Esophagus squamous epithelium (tissue), 5 donors: ENCODE measurements at regions not wholly inside any gene's neighbourhood (a gene's known extent, or its start where the extent isn't known, plus 50 kb on each side); places are given as distances from the start of the nearest gene placed in this dataset.

Experiments
- DNase-seq: peaks from one replicate; lab custom pipeline; 2025; lab: John Stamatoyannopoulos, UW
- H3K27ac ChIP-seq, 4 donors: fragments of 200-600 bp; sonication (generic); one replicate each; pipeline ENCODE4 v1.5.1; 2016 to 2019; ENCODE audit warnings: mild to moderate bottlenecking in 1 of 4
- H3K27me3 ChIP-seq, 4 donors: fragments of 200-600 bp; sonication (generic); 1 replicate in 3 of 4; 2 replicates in 1 of 4; pipeline versions ENCODE4 v1.5.1 to v1.6.0; 2017 to 2021; ENCODE audit warnings: antibody characterized with exemption in 1 of 4
- H3K36me3 ChIP-seq, 3 donors: fragments of 200-600 bp; sonication (generic); one replicate each; pipeline ENCODE4 v1.5.1; 2016 to 2019
- H3K4me1 ChIP-seq, 3 donors: fragments of 200-600 bp; sonication (generic); one replicate each; pipeline ENCODE4 v1.5.1; 2017 to 2019
- H3K4me3 ChIP-seq, 4 donors: fragments of 200-600 bp; sonication (generic); 1 replicate in 3 of 4; 2 replicates in 1 of 4; pipeline ENCODE4 v1.5.1; 2016 to 2019; ENCODE audit warnings: mild to moderate bottlenecking in 2 of 4, moderate library complexity in 1 of 4
- H3K9me3 ChIP-seq, 3 donors: fragments of 200-600 bp; sonication (generic); one replicate each; pipeline ENCODE4 v1.5.1; 2016 to 2019
- POLR2A ChIP-seq, 4 donors: fragments of 450-650 bp; IDR thresholded peaks; one replicate each; pipeline ENCODE4 v1.6.1; 2017; ENCODE audit warnings: antibody characterized with exemption in 4 of 4, mild to moderate bottlenecking in 4 of 4, moderate library complexity in 3 of 4
- WGBS, 2 donors: methylation state at CpG; one replicate each; pipeline ENCODE4 v1.1.5; 2018; 5-methylcytosine and 5-hydroxymethylcytosine counted together
- intact Hi-C: fragments of 100-400 bp; cut with DNase I; formaldehyde crosslinking; loops from one replicate; pipeline ENCODE4 v1.15.0; 2022
- TF ChIP-seq, protein P1 (sequence below), 6 experiments: fragments of 450-650 bp in 4 of 6; fragments of 200-600 bp in 2 of 6; sonication (generic) in 2 of 6; IDR thresholded peaks; one replicate each; pipeline ENCODE4 v1.5.1; 2016 to 2019; ENCODE audit warnings: antibody characterized with exemption in 6 of 6, mild to moderate bottlenecking in 4 of 6, moderate library complexity in 4 of 6
- donor health status: DM: yes; HTN: yes; CAD: no.

DNA sequence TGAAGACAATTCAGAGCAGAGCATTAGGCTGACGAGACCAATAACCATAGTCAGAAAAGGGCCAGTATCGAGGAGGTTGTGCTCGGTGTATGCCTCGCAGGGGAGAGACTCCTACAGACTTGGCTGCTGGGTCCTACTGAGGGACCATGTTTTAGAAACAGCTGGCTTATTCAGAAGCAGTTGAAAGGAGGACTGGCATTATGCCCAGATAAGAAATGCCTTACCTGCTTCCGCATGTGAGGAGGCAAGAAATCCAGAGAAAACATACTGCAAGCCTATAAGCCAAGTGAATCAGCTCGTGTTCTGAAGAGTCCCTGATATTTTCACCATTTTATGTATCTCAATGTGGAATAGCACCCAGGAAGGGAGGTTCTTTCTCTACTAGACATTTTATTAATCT, 434.7 kb downstream of the GRB14 start:
- 53 to 64% methylated on average over 5 to 6 of the region's 6 CpGs for WGBS, 2 donors
- no peak for DNase-seq
- Histone ChIP-seq H3K4me3 (no peak overlapping the region), H3K36me3 (no peaks in the 10 kb centered on the region), H3K27me3 (no peaks in the 10 kb centered on the region), H3K4me1 (no peaks in the 10 kb centered on the region), H3K27ac (no peak overlapping the region), H3K9me3 (no peaks in the 10 kb centered on the region)
- TF ChIP-seq POLR2A (IDR thresholded peaks at IDR 0.05): no peak
- TF ChIP-seq, protein P1, sequence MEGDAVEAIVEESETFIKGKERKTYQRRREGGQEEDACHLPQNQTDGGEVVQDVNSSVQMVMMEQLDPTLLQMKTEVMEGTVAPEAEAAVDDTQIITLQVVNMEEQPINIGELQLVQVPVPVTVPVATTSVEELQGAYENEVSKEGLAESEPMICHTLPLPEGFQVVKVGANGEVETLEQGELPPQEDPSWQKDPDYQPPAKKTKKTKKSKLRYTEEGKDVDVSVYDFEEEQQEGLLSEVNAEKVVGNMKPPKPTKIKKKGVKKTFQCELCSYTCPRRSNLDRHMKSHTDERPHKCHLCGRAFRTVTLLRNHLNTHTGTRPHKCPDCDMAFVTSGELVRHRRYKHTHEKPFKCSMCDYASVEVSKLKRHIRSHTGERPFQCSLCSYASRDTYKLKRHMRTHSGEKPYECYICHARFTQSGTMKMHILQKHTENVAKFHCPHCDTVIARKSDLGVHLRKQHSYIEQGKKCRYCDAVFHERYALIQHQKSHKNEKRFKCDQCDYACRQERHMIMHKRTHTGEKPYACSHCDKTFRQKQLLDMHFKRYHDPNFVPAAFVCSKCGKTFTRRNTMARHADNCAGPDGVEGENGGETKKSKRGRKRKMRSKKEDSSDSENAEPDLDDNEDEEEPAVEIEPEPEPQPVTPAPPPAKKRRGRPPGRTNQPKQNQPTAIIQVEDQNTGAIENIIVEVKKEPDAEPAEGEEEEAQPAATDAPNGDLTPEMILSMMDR (IDR thresholded peaks at IDR 0.05): no peak
- intact Hi-C loops: no loop called here

DNA sequence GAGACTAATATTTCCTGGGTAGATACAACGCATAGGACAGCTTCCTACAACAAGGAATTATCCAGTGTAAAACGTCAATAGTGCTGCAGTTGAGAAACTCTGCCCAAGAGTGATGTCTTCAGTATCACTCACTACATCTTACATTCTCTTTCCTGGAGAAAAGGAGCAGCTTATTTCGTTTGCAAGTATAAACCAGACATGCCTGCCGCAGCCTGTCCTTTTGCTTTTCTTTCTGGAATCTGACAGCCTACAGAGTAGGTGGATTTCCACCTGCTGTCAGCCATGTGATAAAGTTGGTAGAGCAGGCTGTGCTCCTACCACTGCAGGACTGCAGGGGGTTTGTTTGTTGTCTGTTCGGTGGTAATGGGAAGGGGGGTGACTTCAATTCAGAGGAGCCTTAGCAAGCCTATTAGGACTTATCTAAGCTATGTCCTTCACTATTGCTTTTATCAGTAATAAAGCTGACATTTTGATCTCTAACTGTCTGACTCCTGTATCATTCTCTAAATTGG, 439.1 kb downstream of the GRB14 start:
- DNase-seq: no peak
- intact Hi-C loops: no loop called here
- H3K27me3 ChIP-seq: no peaks in the 10 kb centered on the region
- WGBS, 2 donors: 27 to 29% methylated on average over 5 of the region's 5 CpGs
- H3K9me3 ChIP-seq: no peaks in the 10 kb centered on the region
- H3K4me1 ChIP-seq: no peaks in the 10 kb centered on the region
- H3K36me3 ChIP-seq: no peaks in the 10 kb centered on the region
- TF ChIP-seq, protein P1 (IDR thresholded peaks at IDR 0.05): no peak
- TF ChIP-seq POLR2A (IDR thresholded peaks at IDR 0.05): no peak
- no peak overlapping the region for H3K4me3 ChIP-seq
- H3K27ac ChIP-seq: no peak overlapping the region

DNA sequence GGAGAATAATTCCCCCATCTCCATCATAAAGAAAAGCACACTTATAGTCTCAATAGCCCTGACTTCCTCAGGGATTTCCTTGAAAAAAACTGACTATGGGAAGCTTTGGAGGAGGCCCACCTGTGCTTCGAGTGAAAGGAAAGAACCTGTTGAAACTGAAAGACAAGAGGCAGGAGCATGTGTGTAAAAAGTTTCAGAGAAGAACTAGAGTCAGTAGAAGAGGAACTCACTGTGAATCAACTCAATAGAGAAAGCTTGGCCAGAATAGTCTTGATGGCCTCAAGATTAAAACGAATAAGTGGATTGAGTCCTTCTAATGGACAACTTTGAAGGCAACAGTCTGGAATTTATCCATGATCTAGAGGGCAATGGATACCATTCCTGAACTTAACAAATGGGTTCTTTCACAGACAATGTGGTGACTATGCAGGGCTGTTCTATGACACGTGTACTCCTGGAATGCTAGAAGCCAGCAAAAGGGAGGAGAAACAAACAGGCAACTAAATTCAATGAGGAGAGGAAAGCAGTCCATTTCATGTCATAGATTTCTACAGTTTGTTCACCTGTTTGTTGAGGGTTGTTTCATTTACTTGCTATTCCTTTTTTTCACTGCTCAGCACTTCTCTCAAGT, 442.3 kb downstream of the GRB14 start:
- TF ChIP-seq, protein P1 (IDR thresholded peaks at IDR 0.05): no peak
- no peak for TF ChIP-seq POLR2A (IDR thresholded peaks at IDR 0.05)
- H3K4me1 ChIP-seq: no peaks in the 10 kb centered on the region
- WGBS, 2 donors: 60 to 64% methylated on average over 3 of the region's 3 CpGs
- no peak for DNase-seq
- no peak overlapping the region for H3K27ac ChIP-seq
- H3K27me3 ChIP-seq: no peaks in the 10 kb centered on the region
- no peak overlapping the region for H3K4me3 ChIP-seq
- intact Hi-C loops: no loop called here
- H3K36me3 ChIP-seq: no peaks in the 10 kb centered on the region
- H3K9me3 ChIP-seq: no peaks in the 10 kb centered on the region

DNA sequence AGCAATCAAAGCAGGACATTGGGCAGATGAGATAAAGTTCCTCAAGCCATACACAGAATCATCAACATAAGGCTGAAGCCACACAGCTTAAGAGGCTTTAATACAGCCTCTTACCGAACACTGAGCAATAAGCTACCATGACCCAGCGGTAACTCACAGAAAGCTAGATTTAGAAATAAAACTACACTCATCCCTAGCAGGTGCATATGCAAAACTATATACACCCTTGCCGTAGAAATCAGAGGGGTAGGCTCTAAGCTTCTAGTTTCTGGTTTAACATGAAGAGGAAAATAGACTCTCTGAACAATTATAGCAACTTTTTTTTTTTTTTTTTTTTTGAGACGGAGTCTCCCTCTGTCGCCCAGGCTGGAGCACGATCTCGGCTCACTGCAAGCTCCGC, 428.8 kb upstream of the FIGN start:
- intact Hi-C loops: no loop called here
- Histone ChIP-seq H3K4me1 (no peaks in the 10 kb centered on the region), H3K4me3 (no peak overlapping the region), H3K36me3 (no peaks in the 10 kb centered on the region), H3K9me3 (no peaks in the 10 kb centered on the region), H3K27ac (no peak overlapping the region), H3K27me3 (no peaks in the 10 kb centered on the region)
- 92% methylated on average over 7 to 8 of the region's 8 CpGs for WGBS, 2 donors
- TF ChIP-seq, protein P1 (IDR thresholded peaks at IDR 0.05): no peak
- no peak for TF ChIP-seq POLR2A (IDR thresholded peaks at IDR 0.05)
- DNase-seq: no peak

DNA sequence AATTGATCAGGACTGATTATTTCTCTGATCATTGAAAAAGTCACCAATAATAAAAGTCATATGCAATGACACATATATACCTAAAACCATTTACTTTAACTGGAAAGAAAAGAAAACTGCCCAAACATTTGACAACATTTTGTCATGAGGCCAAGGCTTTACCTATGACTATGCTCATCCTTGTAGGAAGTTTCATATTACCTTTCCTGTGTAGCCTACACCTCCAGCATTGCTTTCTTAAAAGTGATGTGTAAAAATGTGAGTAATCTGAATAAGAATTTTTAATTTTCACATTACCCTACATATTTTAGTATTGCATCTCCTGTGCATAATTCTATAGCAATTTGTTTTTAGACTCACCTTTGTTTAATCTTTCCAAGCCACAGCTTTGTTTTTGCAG, 419.8 kb upstream of the FIGN start:
- no peak overlapping the region for H3K27ac ChIP-seq
- H3K36me3 ChIP-seq: no peaks in the 10 kb centered on the region
- no peaks in the 10 kb centered on the region for H3K4me1 ChIP-seq
- H3K27me3 ChIP-seq: no peaks in the 10 kb centered on the region
- no peak for TF ChIP-seq POLR2A (IDR thresholded peaks at IDR 0.05)
- TF ChIP-seq, protein P1 (IDR thresholded peaks at IDR 0.05): no peak
- intact Hi-C loops: no loop called here
- H3K4me3 ChIP-seq: no peak overlapping the region
- DNase-seq: no peak
- no peaks in the 10 kb centered on the region for H3K9me3 ChIP-seq
